SK-N-SH (cell line): ENCODE measurements at regions not wholly inside any gene's neighbourhood (a gene's known extent, or its start where the extent isn't known, plus 50 kb on each side); places are given as distances from the start of the nearest gene placed in this dataset.

ENCODE experiments used
- CTCF ChIA-PET: fragments of 300-600, 350-600 bp; formaldehyde crosslinking; extraction: SDS; loops from one replicate; lab custom pipeline; 2021; lab: Yijun Ruan, JAX
- POLR2A ChIA-PET: fragments of 350-600 bp; sonication (Branson Sonifier 250); formaldehyde crosslinking; extraction: SDS; loops from one replicate; lab custom pipeline; 2020; ENCODE audit warnings: antibody characterized with exemption, inconsistent platforms; lab: Yijun Ruan, JAX
- DNase-seq: peaks from one replicate; pipeline ENCODE4 v3.0.0; 2012
- H2AFZ ChIP-seq: fragments of 200-600 bp; sonication (generic); 2 replicates; pipeline ENCODE4 v1.8.1; 2016; ENCODE audit warnings: antibody characterized with exemption, mild to moderate bottlenecking, low read depth
- H3F3A ChIP-seq: fragments of 200-600 bp; sonication (generic); replicated peaks from 2 replicates; pipeline ENCODE3; 2016; ENCODE audit warnings: antibody characterized with exemption, mild to moderate bottlenecking; ENCODE audit not compliant: insufficient read depth
- H3K27ac ChIP-seq, 2 experiments: fragments of 200-500 bp in 1 of 2; fragments of 200-600 bp in 1 of 2; sonication (Bioruptor generic) in 1 of 2; sonication (generic), shearing (Covaris generic) in 1 of 2; 2 replicates each; pipeline versions ENCODE4 v1.5.1 to v1.6.1; 2014 to 2016; ENCODE audit warnings: low read depth in 2 of 2, inconsistent platforms in 1 of 2, low read length in 1 of 2, mild to moderate bottlenecking in 1 of 2, mixed read lengths in 1 of 2
- H3K27me3 ChIP-seq: fragments of 200-600 bp; sonication (generic), shearing (Covaris generic); 2 replicates; pipeline ENCODE4 v1.6.1; 2016; ENCODE audit warnings: mixed run types; ENCODE audit not compliant: insufficient read depth
- H3K36me3 ChIP-seq, 2 experiments: fragments of 200-500 bp in 1 of 2; fragments of 200-600 bp in 1 of 2; sonication (Bioruptor generic) in 1 of 2; sonication (generic) in 1 of 2; replicated peaks in 1 of 2; 2 replicates each; pipeline versions ENCODE3 to v1.5.1; 2014 to 2016; ENCODE audit warnings: low read length in 1 of 2, mild to moderate bottlenecking in 1 of 2; ENCODE audit not compliant: insufficient read depth in 2 of 2, control insufficient read depth in 1 of 2
- H3K4me1 ChIP-seq, 2 experiments: fragments of 200-500 bp in 1 of 2; fragments of 200-600 bp in 1 of 2; sonication (Bioruptor generic) in 1 of 2; sonication (generic), shearing (Covaris generic) in 1 of 2; 2 replicates each; pipeline versions ENCODE4 v1.5.1 to v1.6.1; 2014 to 2016; ENCODE audit warnings: low read depth in 1 of 2, low read length in 1 of 2, mixed run types in 1 of 2; ENCODE audit not compliant: insufficient read depth in 2 of 2, control insufficient read depth in 1 of 2
- H3K4me2 ChIP-seq: fragments of 200-600 bp; sonication (generic), shearing (Covaris generic); 2 replicates; pipeline ENCODE4 v1.6.1; 2017; ENCODE audit warnings: mixed run types
- H3K4me3 ChIP-seq, 2 experiments: fragments of 200-500 bp in 1 of 2; fragments of 200-600 bp in 1 of 2; sonication (Bioruptor generic) in 1 of 2; sonication (generic), shearing (Covaris generic) in 1 of 2; 2 replicates each; pipeline versions ENCODE4 v1.5.1 to v1.8.1; 2014 to 2016; ENCODE audit warnings: low read depth in 2 of 2, inconsistent platforms in 1 of 2, low read length in 1 of 2, mild to moderate bottlenecking in 1 of 2, mixed read lengths in 1 of 2, moderate library complexity in 1 of 2
- H3K79me2 ChIP-seq: fragments of 200-600 bp; sonication (generic); 2 replicates; pipeline ENCODE4 v1.8.1; 2017; ENCODE audit warnings: mild to moderate bottlenecking; ENCODE audit not compliant: insufficient read depth
- H3K9ac ChIP-seq: fragments of 200-600 bp; sonication (generic); 2 replicates; pipeline ENCODE4 v1.6.1; 2017; ENCODE audit warnings: mixed run types
- H3K9me2 ChIP-seq: fragments of 200-600 bp; sonication (generic); 2 replicates; pipeline ENCODE4 v1.6.1; 2017; ENCODE audit warnings: mixed run types
- H3K9me3 ChIP-seq: fragments of 200-600 bp; sonication (generic); 2 replicates; pipeline ENCODE4 v1.6.1; 2017; ENCODE audit warnings: mixed run types, mild to moderate bottlenecking, moderate library complexity
- H4K20me1 ChIP-seq: fragments of 200-600 bp; sonication (generic); 2 replicates; pipeline ENCODE4 v1.6.1; 2017; ENCODE audit warnings: mild to moderate bottlenecking, mixed run types; ENCODE audit not compliant: insufficient read depth
- CHD2 ChIP-seq: fragments of 150-350 bp; IDR thresholded peaks from 2 replicates; pipeline ENCODE4 v1.6.1; 2018; ENCODE audit warnings: low read length; ENCODE audit not compliant: partially characterized antibody
- EP300 ChIP-seq, 2 experiments: IDR thresholded peaks; 2 replicates each; pipeline versions ENCODE4 v1.4.0 to v1.6.1; 2012; ENCODE audit warnings: borderline replicate concordance in 1 of 2, low read depth in 1 of 2, low read length in 1 of 2
- FOSL2 ChIP-seq: IDR thresholded peaks from 2 replicates; pipeline ENCODE4 v1.4.0; 2012; ENCODE audit warnings: low read depth, mild to moderate bottlenecking, moderate library complexity, borderline replicate concordance
- FOXJ3 ChIP-seq: sonication (generic); formaldehyde crosslinking; IDR thresholded peaks from 2 replicates; pipeline ENCODE4 v1.5.1; 2020; ENCODE audit warnings: mild to moderate bottlenecking, missing genetic modification reagents
- JUND ChIP-seq: IDR thresholded peaks from 2 replicates; pipeline ENCODE4 v1.4.0; 2012
- MEF2A ChIP-seq: IDR thresholded peaks from 2 replicates; pipeline ENCODE4 v1.4.0; 2012; ENCODE audit warnings: low read depth, borderline replicate concordance
- NFIC ChIP-seq: IDR thresholded peaks from 2 replicates; pipeline ENCODE4 v1.4.0; 2012; ENCODE audit warnings: borderline replicate concordance
- REST ChIP-seq: IDR thresholded peaks from 2 replicates; pipeline ENCODE4 v1.6.1; 2012; ENCODE audit warnings: mild to moderate bottlenecking, low read depth, low read length, moderate library complexity
- SIN3A ChIP-seq: IDR thresholded peaks from 2 replicates; pipeline ENCODE4 v1.6.1; 2012; ENCODE audit warnings: low read depth, mild to moderate bottlenecking, low read length, moderate library complexity, borderline replicate concordance
- TAF1 ChIP-seq: IDR thresholded peaks from 2 replicates; pipeline ENCODE4 v1.6.1; 2012; ENCODE audit warnings: low read depth, mild to moderate bottlenecking, low read length, moderate library complexity, borderline replicate concordance
- TCF12 ChIP-seq: IDR thresholded peaks from 2 replicates; pipeline ENCODE4 v1.4.0; 2012
- WGBS: methylation state at CpG from one replicate; pipeline ENCODE4 v1.1.6; 2017; ENCODE audit warnings: low lambda C conversion rate; 5-methylcytosine and 5-hydroxymethylcytosine counted together
- TF ChIP-seq, protein P1 (sequence below): fragments of 150-350 bp; IDR thresholded peaks from 2 replicates; pipeline ENCODE4 v1.6.1; 2017; ENCODE audit warnings: antibody characterized with exemption, low read length, low read depth, borderline replicate concordance

GRCh38 chr6:74676906-74677305, 528.9 kb downstream of the COL12A1 start:
- Histone ChIP-seq H4K20me1 (no peaks in the 10 kb centered on the region), H3K9me2 (no peaks in the 10 kb centered on the region), H2AFZ (no peak overlapping the region), H3K9me3 (no peaks in the 10 kb centered on the region), H3K27me3 (no peaks in the 10 kb centered on the region), H3K27ac (no peak overlapping the region), H3K4me2 (no peak overlapping the region), H3F3A (no peaks in the 10 kb centered on the region), H3K4me1 (no peaks in the 10 kb centered on the region), H3K79me2 (no peaks in the 10 kb centered on the region), H3K9ac (no peak overlapping the region), H3K4me3 (no peak overlapping the region), H3K36me3 (no peaks in the 10 kb centered on the region)
- ChIA-PET POLR2A (no interaction called here), CTCF (no interaction called here)
- WGBS, result 9% methylated on average over 1 of the region's 1 CpG
- TF ChIP-seq, protein P1, sequence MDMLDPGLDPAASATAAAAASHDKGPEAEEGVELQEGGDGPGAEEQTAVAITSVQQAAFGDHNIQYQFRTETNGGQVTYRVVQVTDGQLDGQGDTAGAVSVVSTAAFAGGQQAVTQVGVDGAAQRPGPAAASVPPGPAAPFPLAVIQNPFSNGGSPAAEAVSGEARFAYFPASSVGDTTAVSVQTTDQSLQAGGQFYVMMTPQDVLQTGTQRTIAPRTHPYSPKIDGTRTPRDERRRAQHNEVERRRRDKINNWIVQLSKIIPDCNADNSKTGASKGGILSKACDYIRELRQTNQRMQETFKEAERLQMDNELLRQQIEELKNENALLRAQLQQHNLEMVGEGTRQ, result no peak
- TF ChIP-seq TAF1, result no peak
- no peak for TF ChIP-seq EP300 (IDR thresholded peaks at IDR 0.05; ENCODE audit: borderline replicate concordance in 1 of 2, low read depth in 1 of 2, low read length in 1 of 2)
- no peak for TF ChIP-seq REST
- DNase-seq, result no peak

DNA sequence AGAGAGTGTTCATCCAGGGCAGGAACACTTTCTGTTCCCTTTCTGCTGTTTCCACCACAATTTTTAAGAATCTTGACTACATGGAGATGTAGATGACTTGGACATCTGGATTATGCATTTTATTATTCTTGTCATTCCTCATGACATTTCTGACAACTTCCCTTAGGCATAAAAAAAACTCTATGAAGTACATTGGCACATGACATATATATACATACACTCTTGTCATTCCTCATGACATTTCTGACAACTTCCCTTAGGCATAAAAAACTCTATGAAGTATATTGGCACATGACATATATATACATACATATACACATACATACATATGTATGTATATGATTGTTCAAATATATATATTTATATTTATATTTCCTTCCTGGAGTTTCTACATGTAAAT, 531.5 kb downstream of the COL12A1 start:
- no peaks in the 10 kb centered on the region for H3K36me3 ChIP-seq
- H3K4me3 ChIP-seq, result no peak overlapping the region
- TF ChIP-seq JUND (no peak), CHD2 (no peak), TAF1 (no peak), FOXJ3 (no peak), SIN3A (no peak), FOSL2 (no peak), REST (no peak), NFIC (no peak), MEF2A (no peak), TCF12 (no peak)
- no peaks in the 10 kb centered on the region for H4K20me1 ChIP-seq
- H3K27me3 ChIP-seq, result no peaks in the 10 kb centered on the region
- no peaks in the 10 kb centered on the region for H3K9me2 ChIP-seq
- no peaks in the 10 kb centered on the region for H3F3A ChIP-seq
- ChIA-PET CTCF (no interaction called here), POLR2A (no interaction called here)
- H3K27ac ChIP-seq, result no peak overlapping the region
- H3K4me1 ChIP-seq, result no peaks in the 10 kb centered on the region
- H3K79me2 ChIP-seq, result no peaks in the 10 kb centered on the region
- no peak for DNase-seq
- no peak overlapping the region for H3K9ac ChIP-seq
- H3K9me3 ChIP-seq, result no peaks in the 10 kb centered on the region
- no peak overlapping the region for H3K4me2 ChIP-seq
- H2AFZ ChIP-seq, result no peak overlapping the region
